K562 (cell line): ENCODE measurements at regions not wholly inside any gene's neighbourhood (a gene's known extent, or its start where the extent isn't known, plus 50 kb on each side); places are given as distances from the start of the nearest gene placed in this dataset.

Experiments used
- ATAC-seq: fragments of 200-7000 bp; cut with Tn5 transposase; 3 replicates; pipeline ENCODE4 v1.9.1; 2020; ENCODE audit warnings: moderate library complexity
- BruUV-seq: library from RNA; stranded (reverse); fragments of 400-500 nt; replicated peaks from 2 replicates; lab custom pipeline; 2021; lab: Mats Ljungman, UMichigan
- CTCF ChIA-PET: fragments of 300-600 bp; formaldehyde crosslinking; extraction: SDS; loops from one replicate; lab custom pipeline; 2021; ENCODE audit warnings: low intra/inter-chr PET ratio; lab: Yijun Ruan, JAX
- POLR2A ChIA-PET: fragments of 300-600, 350-650 bp; sonication (Branson Sonifier 250); formaldehyde crosslinking; extraction: SDS; loops from one replicate; lab custom pipeline; 2021; ENCODE audit warnings: antibody characterized with exemption, inconsistent platforms; lab: Yijun Ruan, JAX
- DNase-seq, 4 experiments: peaks; one replicate each; pipeline versions ENCODE4 v3.0.0 to v3.0.0-alpha.2; 2011 to 2018; ENCODE audit warnings: low spot score in 3 of 4, mixed read lengths in 3 of 4; ENCODE audit errors: extremely low read depth in 1 of 4
- FAIRE-seq: peaks from 2 replicates; lab custom pipeline; 2011; peaks lifted over from hg19 to GRCh38; lab: Jason Lieb, UNC
- H2AFZ ChIP-seq: 2 replicates; pipeline ENCODE4 v1.6.0; 2011; ENCODE audit warnings: low read depth, low read length, control low read depth, inconsistent platforms
- H3K27ac ChIP-seq: fragments of 200-600 bp; 3 replicates; pipeline ENCODE4 v1.8.0; 2011; ENCODE audit warnings: low read depth, mild to moderate bottlenecking, control low read depth, inconsistent platforms, low read length, moderate library complexity, mixed read lengths; ENCODE audit errors: extremely low read depth
- H3K27me3 ChIP-seq, 2 experiments: fragments of 300-600 bp in 1 of 2; 2 replicates in 1 of 2; 3 replicates in 1 of 2; pipeline versions ENCODE4 v1.6.0 to v1.8.0; 2011; ENCODE audit warnings: inconsistent platforms in 2 of 2, low read length in 2 of 2, mild to moderate bottlenecking in 1 of 2, mixed read lengths in 1 of 2, moderate library complexity in 1 of 2; ENCODE audit not compliant: control insufficient read depth in 2 of 2, insufficient read depth in 2 of 2
- H3K36me3 ChIP-seq: fragments of 300-600 bp; 3 replicates; pipeline ENCODE4 v1.8.0; 2011; ENCODE audit warnings: mild to moderate bottlenecking, low read length, inconsistent platforms; ENCODE audit not compliant: control insufficient read depth, insufficient read depth
- H3K4me1 ChIP-seq, 2 experiments: fragments of 200-600 bp in 1 of 2; replicated peaks in 1 of 2; 2 replicates in 1 of 2; 3 replicates in 1 of 2; pipeline versions ENCODE4 v1.5.1 to v1.8.0; 2011; ENCODE audit warnings: inconsistent platforms in 2 of 2, low read length in 2 of 2, mild to moderate bottlenecking in 1 of 2, mixed read lengths in 1 of 2, moderate library complexity in 1 of 2; ENCODE audit not compliant: control insufficient read depth in 2 of 2, insufficient read depth in 2 of 2
- H3K4me2 ChIP-seq: 2 replicates; pipeline ENCODE4 v1.6.1; 2011; ENCODE audit warnings: low read length, control low read depth, inconsistent platforms, mixed read lengths; ENCODE audit not compliant: insufficient read depth
- H3K4me3 ChIP-seq: fragments of 200-600 bp; sonication (generic), shearing (Covaris generic); 2 replicates; pipeline ENCODE4 v1.5.1; 2016; ENCODE audit warnings: control low read depth, inconsistent platforms
- H3K79me2 ChIP-seq: fragments of 200-600 bp; 3 replicates; pipeline ENCODE4 v1.8.0; 2011; ENCODE audit warnings: low read length, inconsistent platforms; ENCODE audit not compliant: control insufficient read depth, insufficient read depth
- H3K9ac ChIP-seq, 2 experiments: 2 replicates each; pipeline versions ENCODE4 v1.6.0 to v1.6.1; 2011; ENCODE audit warnings: low read depth in 2 of 2, low read length in 2 of 2, control low read depth in 1 of 2, inconsistent platforms in 1 of 2, mild to moderate bottlenecking in 1 of 2, mixed read lengths in 1 of 2; ENCODE audit not compliant: insufficient read depth in 1 of 2
- H3K9me1 ChIP-seq: one replicate; pipeline ENCODE4 v1.6.0; 2011; ENCODE audit warnings: inconsistent platforms, mild to moderate bottlenecking, low read length, moderate library complexity; ENCODE audit not compliant: control insufficient read depth, insufficient read depth
- H3K9me3 ChIP-seq: replicated peaks from 2 replicates; pipeline ENCODE4 v1.5.1; 2011; ENCODE audit warnings: low read depth, low read length, inconsistent platforms; ENCODE audit not compliant: control insufficient read depth, insufficient read depth
- H4K20me1 ChIP-seq: replicated peaks from 2 replicates; pipeline ENCODE4 v1.6.1; 2011; ENCODE audit warnings: low read length, inconsistent platforms, mixed read lengths; ENCODE audit not compliant: control insufficient read depth, insufficient read depth
- GABPA ChIP-seq: fragments of 200-800 bp; sonication (Bioruptor generic); conservative IDR thresholded peaks from 2 replicates; pipeline ENCODE4 v1.6.1; 2016; ENCODE audit warnings: low read depth, missing genetic modification characterization, missing compliant biosample characterization
- SREBF2 ChIP-seq: sonication (generic); formaldehyde crosslinking; IDR thresholded peaks from 2 replicates; pipeline ENCODE4 v1.4.0; 2020; ENCODE audit warnings: mild to moderate bottlenecking, missing genetic modification reagents
- ZFP30 ChIP-seq: fragments of 250-450 bp; sonication (Bioruptor Pico); IDR thresholded peaks from 2 replicates; pipeline ENCODE4 v1.8.0; 2022; ENCODE audit warnings: moderate library complexity, mild to moderate bottlenecking, inconsistent platforms, borderline replicate concordance
- ZNF224 ChIP-seq: sonication (generic); formaldehyde crosslinking; IDR thresholded peaks from 2 replicates; pipeline ENCODE4 v1.8.0; 2022; ENCODE audit warnings: mild to moderate bottlenecking, missing genetic modification reagents
- WGBS: fragments of 100-300 bp; shearing (Covaris generic); methylation state at CpG from one replicate; pipeline ENCODE4 v1.1.6; 2016; ENCODE audit warnings: low coverage, mixed read lengths; ENCODE audit not compliant: insufficient coverage; ENCODE audit errors: missing lambda C conversion rate; 5-methylcytosine and 5-hydroxymethylcytosine counted together
- in situ Hi-C: fragments of 300-500 bp; cut with MboI; formaldehyde crosslinking; loops from 4 replicates; pipeline ENCODE4 v1.15.0; 2018; ENCODE audit warnings: inconsistent platforms, mixed read lengths
- intact Hi-C: fragments of 100-400 bp; cut with micrococcal nuclease; formaldehyde crosslinking; loops from 2 replicates; pipeline ENCODE4 v1.14.2; 2022
- TF ChIP-seq, protein P1 (sequence below): fragments of 250-450 bp; sonication (Bioruptor Pico); IDR thresholded peaks from 2 replicates; pipeline ENCODE4 v1.9.0; 2021; ENCODE audit warnings: mild to moderate bottlenecking
- TF ChIP-seq, protein P2 (sequence below): fragments of 150-350 bp; IDR thresholded peaks from 2 replicates; pipeline ENCODE4 v1.6.1; 2014; ENCODE audit warnings: low read depth, mild to moderate bottlenecking, low read length, borderline replicate concordance

DNA sequence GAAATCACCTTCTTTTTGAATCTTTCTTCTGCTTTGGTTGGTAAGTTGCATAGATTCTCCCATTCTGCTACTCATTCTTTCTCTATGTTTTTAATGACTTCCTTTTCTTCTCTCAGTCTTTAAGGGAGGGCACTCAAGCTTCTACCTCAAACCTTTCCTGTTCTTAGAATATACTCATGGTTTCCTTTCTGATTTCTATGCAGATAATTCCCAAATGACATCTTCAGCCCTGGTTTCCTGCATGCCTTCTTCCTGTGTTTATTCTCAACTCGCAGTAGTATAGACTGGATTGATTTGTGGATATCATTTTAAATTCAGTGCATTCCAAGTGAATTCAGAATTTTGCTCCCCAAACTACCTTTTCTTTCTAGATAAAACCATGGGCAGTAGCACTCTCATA is 803.6 kb downstream of the METTL15 start:
- no TSS peak for BruUV-seq
- in situ Hi-C loops (no loop called here), intact Hi-C loops (no loop called here)
- Histone ChIP-seq H3K4me2 (no peak overlapping the region), H2AFZ (no peak overlapping the region), H3K27ac (no peak overlapping the region), H3K27me3 (no peaks in the 10 kb centered on the region), H3K9me3 (no peaks in the 10 kb centered on the region; the same call in none of the 2 replicates), H4K20me1 (no peaks in the 10 kb centered on the region), H3K4me1 (no peaks in the 10 kb centered on the region), H3K9me1 (no peaks in the 10 kb centered on the region), H3K9ac (no peak overlapping the region), H3K79me2 (no peaks in the 10 kb centered on the region), H3K4me3 (no peak overlapping the region), H3K36me3 (no peaks in the 10 kb centered on the region)
- DNase-seq (no peak), ATAC-seq (no peak), FAIRE-seq (no peak)
- ChIA-PET CTCF (no interaction called here), POLR2A (no interaction called here)
- WGBS, result 0% methylated on average over 1 of the region's 1 CpG
- TF ChIP-seq SREBF2 (CRISPR knock-in tag) (no peak), ZFP30 (CRISPR knock-in tag) (no peak), GABPA (tag) (no peak), ZNF224 (CRISPR knock-in tag) (no peak)
- TF ChIP-seq, protein P1, sequence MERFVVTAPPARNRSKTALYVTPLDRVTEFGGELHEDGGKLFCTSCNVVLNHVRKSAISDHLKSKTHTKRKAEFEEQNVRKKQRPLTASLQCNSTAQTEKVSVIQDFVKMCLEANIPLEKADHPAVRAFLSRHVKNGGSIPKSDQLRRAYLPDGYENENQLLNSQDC, result no peak
- TF ChIP-seq, protein P2, sequence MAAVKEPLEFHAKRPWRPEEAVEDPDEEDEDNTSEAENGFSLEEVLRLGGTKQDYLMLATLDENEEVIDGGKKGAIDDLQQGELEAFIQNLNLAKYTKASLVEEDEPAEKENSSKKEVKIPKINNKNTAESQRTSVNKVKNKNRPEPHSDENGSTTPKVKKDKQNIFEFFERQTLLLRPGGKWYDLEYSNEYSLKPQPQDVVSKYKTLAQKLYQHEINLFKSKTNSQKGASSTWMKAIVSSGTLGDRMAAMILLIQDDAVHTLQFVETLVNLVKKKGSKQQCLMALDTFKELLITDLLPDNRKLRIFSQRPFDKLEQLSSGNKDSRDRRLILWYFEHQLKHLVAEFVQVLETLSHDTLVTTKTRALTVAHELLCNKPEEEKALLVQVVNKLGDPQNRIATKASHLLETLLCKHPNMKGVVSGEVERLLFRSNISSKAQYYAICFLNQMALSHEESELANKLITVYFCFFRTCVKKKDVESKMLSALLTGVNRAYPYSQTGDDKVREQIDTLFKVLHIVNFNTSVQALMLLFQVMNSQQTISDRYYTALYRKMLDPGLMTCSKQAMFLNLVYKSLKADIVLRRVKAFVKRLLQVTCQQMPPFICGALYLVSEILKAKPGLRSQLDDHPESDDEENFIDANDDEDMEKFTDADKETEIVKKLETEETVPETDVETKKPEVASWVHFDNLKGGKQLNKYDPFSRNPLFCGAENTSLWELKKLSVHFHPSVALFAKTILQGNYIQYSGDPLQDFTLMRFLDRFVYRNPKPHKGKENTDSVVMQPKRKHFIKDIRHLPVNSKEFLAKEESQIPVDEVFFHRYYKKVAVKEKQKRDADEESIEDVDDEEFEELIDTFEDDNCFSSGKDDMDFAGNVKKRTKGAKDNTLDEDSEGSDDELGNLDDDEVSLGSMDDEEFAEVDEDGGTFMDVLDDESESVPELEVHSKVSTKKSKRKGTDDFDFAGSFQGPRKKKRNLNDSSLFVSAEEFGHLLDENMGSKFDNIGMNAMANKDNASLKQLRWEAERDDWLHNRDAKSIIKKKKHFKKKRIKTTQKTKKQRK, result no peak
